GM12891 (cell line): ENCODE measurements at regions not wholly inside any gene's neighbourhood (a gene's known extent, or its start where the extent isn't known, plus 50 kb on each side); places are given as distances from the start of the nearest gene placed in this dataset.

ENCODE experiments used
- POLR2A ChIP-seq: IDR thresholded peaks from 2 replicates; pipeline ENCODE4 v1.6.1; 2011; ENCODE audit warnings: low read depth, low read length, control low read depth
- POLR2AphosphoS5 ChIP-seq: IDR thresholded peaks from 2 replicates; pipeline ENCODE4 v1.6.1; 2011; ENCODE audit warnings: low read depth, low read length, control low read depth

- TF ChIP-seq POLR2AphosphoS5 (no peak), POLR2A (no peak)
These were observed 119.4 kb upstream of the FAM9B start for GRCh38 chrX:9153300-9153699.
